A204.1 (cell line): ENCODE measurements at regions not wholly inside any gene's neighbourhood (a gene's known extent, or its start where the extent isn't known, plus 50 kb on each side); places are given as distances from the start of the nearest gene placed in this dataset.

ENCODE experiments used
- FAIRE-seq: peaks from 2 replicates; lab custom pipeline; 2012; peaks lifted over from hg19 to GRCh38; lab: Jason Lieb, UNC

- FAIRE-seq: no peak
Observed at GRCh38 chr1:115412733-115413132, 74.7 kb upstream of the NGF start.

- FAIRE-seq: no peak
Observed at GRCh38 chr1:115412286-115412685, 74.2 kb upstream of the NGF start.

- no peak for FAIRE-seq
Observed at GRCh38 chr1:115411371-115412063, 73.5 kb upstream of the NGF start.

GRCh38 chr1:115409094-115410015 lies 71.3 kb upstream of the NGF start:
- FAIRE-seq: no peak

- no peak for FAIRE-seq
Observed at GRCh38 chr1:115408533-115408932, 70.5 kb upstream of the NGF start.

- FAIRE-seq: no peak
Observed at GRCh38 chr1:115404911-115405310, 66.9 kb upstream of the NGF start.

GRCh38 chr1:115402753-115403184 lies 64.7 kb upstream of the NGF start:
- no peak for FAIRE-seq

- no peak for FAIRE-seq
Observed at GRCh38 chr1:115401676-115402075, 63.6 kb upstream of the NGF start.

GRCh38 chr1:115400891-115401290 lies 62.8 kb upstream of the NGF start:
- FAIRE-seq: no peak

- no peak for FAIRE-seq
Observed at GRCh38 chr1:115400426-115400825, 62.4 kb upstream of the NGF start.

- no peak for FAIRE-seq
Observed at GRCh38 chr1:115398745-115399144, 60.7 kb upstream of the NGF start.
